Left forelimb (tissue), 1 donor: ENCODE measurements at regions not wholly inside any gene's neighbourhood (a gene's known extent, or its start where the extent isn't known, plus 50 kb on each side); places are given as distances from the start of the nearest gene placed in this dataset.
"Not testable (repeated sequence)": the region's sequence is repeated elsewhere in the genome, so short reads cannot be mapped to it uniquely, and the experiment has no call there.

Source experiments
- DNase-seq: peaks from one replicate; pipeline ENCODE4 v3.0.0-alpha.2; 2018; ENCODE audit warnings: low spot score

- no peak for DNase-seq
Observed at GRCh38 chr13:97723655-97724054, 229.8 kb upstream of the IPO5 start.

DNA sequence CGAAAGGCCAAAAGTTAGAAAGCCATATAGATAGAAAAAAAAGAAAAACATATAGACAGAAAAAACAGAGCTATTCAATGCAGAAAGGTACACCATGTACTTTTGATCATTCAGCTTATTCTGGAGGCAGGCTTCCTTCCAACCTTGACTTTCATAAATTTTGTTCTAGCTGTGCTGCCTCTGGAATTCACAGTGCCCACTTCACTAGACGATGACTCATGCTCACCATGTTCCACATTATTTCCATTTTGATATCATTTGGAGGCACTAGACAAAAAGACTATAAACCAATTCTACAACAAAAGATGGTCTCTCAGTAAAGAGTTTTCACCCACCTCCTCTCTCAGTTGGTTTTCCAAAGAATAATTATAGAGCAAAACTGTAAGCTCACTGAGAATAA is 229.0 kb upstream of the IPO5 start:
- no peak for DNase-seq

DNA sequence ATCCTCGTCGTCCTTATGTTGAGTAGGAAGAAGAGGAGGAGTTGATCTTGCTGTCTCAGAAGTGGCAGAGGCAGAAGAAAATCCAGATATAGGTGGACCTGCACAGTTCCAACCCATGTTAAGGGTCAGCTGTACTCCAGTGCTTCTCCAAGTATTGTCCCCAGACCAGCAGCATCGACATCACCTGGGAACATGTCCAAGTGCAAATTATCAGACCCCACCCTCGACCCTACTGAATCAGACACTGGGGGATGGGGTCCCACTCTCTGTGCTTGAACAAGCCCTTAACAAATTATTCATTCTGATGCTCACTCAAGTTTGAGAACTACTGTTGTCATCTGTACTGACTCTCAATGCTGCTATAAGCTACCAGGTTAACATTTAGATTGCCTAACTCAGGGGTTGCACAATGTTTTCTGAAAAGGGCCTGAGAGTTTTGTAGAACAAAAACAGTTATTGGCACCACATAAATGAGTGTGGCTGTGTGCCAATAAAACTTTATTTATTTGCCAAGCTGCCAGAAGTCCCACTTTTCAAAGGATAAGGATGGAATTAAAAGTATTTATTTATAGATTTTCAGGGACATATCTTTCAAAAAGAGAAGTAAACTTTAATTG is 226.7 kb upstream of the IPO5 start:
- no peak for DNase-seq

GRCh38 chr13:97727991-97728390 is 225.5 kb upstream of the IPO5 start:
- DNase-seq = no peak

GRCh38 chr13:97736436-97736835 is 217.0 kb upstream of the IPO5 start:
- DNase-seq = no peak

DNA sequence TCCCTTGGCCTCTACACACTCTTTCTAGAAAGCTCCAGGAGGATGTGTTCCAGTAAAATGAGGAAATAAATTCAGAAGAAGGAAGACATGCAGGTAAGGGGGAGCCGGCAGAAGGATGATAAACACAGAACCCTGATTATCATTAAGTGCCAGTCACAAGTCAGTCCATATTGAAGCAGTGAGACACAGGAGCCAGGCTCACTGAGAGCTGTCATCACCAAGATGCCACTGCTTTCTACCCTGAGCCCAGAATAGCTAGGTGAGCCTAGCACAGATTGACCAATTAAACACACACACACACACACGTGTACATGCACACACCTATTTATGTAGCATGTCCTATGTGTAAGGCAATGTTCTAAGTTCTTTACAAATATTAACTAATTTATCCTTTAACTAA is 211.4 kb upstream of the IPO5 start:
- DNase-seq = no peak

DNA sequence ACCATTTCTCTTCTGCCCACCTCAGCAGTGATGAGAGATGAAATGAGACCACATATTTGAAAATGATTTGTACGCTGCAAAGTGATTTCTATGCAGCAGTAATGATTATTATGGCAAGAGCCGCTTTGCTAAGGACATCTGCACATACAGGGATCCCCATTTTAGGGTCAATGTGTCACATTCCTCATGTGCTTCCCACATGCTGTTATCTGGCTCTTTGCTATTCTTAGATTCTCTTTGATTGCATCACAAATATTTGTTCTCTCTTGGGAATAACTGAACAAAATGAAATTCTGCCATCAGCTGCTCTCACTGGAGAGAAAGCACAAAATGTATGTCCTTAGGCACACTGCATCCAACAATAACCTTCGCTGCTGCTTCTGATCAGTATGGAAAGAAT is 209.5 kb upstream of the IPO5 start:
- DNase-seq = no peak

GRCh38 chr13:97746649-97747048 is 206.8 kb upstream of the IPO5 start:
- DNase-seq = no peak

- DNase-seq = no peak
Observed at GRCh38 chr13:97749174-97749573, 204.3 kb upstream of the IPO5 start.

GRCh38 chr13:97751477-97751876 is 202.0 kb upstream of the IPO5 start:
- DNase-seq = no peak

DNA sequence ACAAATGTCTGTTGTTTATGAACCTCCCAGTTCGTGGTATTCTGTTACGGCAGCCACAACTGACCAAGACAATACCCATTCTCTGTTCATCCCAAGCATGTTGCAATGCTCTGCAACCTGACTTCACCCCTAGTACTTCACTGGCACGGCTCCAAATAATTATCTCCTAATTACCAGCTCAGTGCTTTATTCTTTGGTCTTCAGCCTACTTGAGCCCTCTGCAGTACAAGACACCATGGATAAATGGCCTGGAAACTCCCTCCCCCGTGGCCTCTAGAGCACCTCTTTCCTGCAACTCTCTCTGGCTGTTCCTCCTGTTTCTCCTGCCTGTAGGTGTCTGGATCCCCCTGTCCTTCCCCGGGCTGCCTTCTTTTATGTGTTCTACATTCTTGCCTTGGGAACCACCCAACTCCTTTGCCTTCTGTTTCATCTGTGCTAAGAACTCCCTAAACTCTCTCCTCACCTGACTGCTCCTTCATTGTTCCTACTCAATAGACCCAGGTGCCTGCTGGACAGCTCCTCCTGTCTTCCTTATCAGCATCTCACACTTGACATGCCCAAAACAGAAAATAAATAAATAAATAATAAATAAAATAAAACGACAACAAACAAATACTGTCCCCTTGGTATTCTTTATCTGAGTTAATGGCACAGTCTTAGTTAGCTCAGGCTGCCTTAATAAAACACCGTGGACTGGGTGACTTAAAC is 200.4 kb upstream of the IPO5 start:
- DNase-seq = no peak

DNA sequence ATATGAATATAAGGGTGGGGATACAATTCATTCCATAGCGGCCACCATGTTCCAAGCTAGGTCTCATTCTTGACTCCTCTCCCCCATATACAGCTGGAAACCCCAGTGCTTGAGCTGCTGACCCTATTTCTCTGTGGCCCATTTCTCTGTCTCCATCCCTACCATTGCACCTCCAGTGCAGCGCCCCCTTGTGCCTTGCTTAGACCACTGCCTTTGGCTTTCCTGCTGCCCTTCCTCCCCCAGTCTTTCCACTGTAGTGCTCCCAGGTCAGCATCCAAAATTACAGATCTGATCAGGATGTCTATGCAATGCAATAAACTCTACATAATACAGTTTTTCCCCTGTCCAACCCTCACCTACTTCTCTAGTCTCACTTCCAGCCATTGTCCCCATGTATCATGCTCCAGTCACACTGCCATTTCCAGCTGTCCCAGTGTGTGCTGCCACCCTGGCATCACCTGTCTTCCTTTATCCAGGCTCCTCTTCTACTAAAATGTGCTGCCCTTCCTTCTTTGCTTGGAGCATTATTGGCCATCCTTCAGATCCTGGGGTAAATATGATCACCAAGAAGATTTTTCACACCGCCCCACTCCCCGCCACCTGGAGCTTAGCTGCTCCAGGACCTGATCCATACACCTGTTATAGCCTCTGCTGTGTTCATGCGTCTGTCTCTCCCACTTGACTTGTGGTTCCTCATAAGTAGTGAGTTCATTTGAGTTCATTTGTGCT is 199.4 kb upstream of the IPO5 start:
- no peak for DNase-seq

DNA sequence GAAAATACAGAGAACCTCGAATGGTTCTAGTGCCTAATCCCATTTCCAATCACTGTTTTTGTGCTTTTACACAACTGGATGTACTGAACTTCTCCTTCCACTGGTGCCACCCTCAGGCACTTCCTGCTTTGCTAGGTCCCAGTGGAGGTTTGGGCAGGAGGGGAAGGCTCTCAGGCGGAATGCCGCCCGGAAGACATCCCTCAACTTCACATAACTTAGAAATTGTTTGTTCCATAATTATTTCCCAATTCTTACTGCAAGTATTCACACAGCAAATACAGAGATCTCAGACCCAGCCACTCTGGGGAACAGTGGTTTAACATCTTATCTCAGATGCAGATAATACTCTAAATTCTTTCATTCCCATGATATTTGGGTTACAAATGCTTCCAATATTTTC is 195.7 kb upstream of the IPO5 start:
- DNase-seq = no peak

DNA sequence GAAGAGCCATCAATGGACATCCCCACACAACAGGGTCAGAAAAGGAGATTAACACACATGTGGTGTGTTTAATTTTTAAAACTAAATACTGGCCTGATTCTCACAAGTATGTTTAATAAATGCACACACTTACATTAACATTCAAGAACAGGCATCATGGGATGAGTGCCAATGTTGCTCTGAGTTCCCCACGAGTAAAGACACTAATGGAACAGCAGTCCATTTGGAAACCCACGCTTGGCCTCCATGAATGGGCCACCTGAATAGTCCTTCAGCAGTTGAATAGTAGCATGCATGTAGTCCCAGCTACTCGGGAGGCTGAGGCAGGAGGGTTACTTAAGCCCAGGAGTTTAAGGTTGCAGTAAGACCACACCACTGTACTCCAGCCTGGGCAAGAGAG is 195.2 kb upstream of the IPO5 start:
- DNase-seq = no peak

- DNase-seq = no peak
Observed at GRCh38 chr13:97761796-97762540, 191.5 kb upstream of the IPO5 start.

DNA sequence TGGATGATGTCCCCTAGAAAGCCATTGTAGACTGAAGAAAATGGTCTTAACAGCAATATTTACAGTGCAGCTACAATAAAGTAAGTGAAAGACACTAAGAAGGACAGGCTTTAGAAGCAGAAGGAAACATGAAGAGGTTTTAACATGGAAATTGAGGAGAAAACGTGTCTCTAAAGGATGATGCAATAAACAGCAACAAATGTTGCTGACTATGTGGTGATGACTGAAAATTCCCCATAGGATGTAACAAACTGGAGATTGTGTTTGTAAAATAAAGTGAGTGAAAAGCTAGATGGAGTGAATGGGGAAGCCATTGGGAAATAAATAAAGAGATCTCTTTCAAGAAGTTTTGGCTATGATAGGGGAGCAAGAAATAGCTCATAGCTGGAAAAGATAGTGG is 186.7 kb upstream of the IPO5 start:
- no peak for DNase-seq

DNA sequence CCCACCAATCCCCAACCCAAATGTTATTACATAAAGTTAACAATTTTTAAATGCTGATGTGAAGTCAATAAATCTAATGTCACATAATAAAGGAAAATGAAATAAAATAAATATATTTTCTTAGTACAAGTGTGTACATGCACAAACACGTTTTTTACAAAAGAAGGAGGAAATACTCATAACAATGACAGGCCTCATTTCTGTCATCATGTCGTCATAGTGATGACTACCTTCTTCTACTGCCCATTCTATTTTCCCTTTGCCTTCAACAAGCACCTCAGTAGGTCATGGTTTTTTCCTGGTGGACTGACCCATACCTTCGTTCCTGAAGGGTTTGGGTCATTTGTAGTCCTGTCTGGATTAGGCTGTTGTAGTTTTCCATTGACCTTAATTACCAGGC is 185.3 kb upstream of the IPO5 start:
- no peak for DNase-seq

DNA sequence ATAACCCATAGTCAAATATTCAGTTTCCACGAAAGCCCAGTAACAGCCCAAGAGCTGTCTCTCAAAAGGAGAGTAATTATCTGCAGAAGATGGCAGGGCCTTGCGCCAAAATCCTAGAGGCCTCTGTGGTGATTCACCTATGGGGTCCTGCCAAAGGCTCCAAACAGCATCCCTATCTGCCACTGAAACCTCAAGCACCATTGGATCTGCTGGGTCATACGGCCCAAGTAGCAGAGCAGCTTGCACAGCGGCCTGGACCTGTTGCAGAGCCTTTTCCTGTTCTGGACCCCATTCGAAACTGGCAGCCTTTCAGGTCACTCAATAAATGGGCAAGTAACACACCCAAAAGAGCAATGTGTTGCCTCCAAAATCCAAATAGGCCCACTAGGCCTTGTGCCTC is 183.2 kb upstream of the IPO5 start:
- DNase-seq = not testable (repeated sequence)

- DNase-seq = not testable (repeated sequence)
Observed at GRCh38 chr13:97772466-97772865, 181.0 kb upstream of the IPO5 start.

GRCh38 chr13:97774391-97775100 is 178.9 kb upstream of the IPO5 start:
- not testable (repeated sequence) for DNase-seq

GRCh38 chr13:97780486-97780885 is 173.0 kb upstream of the IPO5 start:
- no peak for DNase-seq

- no peak for DNase-seq
Observed at GRCh38 chr13:97781891-97782305, 171.6 kb upstream of the IPO5 start.
